Stimulated activated CD8-positive, alpha-beta memory T cell treated with anti-CD3 and anti-CD28 coated beads, Interleukin-7, amount 100 ng/mL, for 48 hours (primary cell): ENCODE measurements at regions not wholly inside any gene's neighbourhood (a gene's known extent, or its start where the extent isn't known, plus 50 kb on each side); places are given as distances from the start of the nearest gene placed in this dataset.

Experiments used
- DNase-seq, 2 donors: peaks; one replicate each; pipeline ENCODE4 v3.0.0-alpha.2; 2020; ENCODE audit warnings: low read depth in 1 of 2; ENCODE audit errors: extremely low read depth in 1 of 2

DNA sequence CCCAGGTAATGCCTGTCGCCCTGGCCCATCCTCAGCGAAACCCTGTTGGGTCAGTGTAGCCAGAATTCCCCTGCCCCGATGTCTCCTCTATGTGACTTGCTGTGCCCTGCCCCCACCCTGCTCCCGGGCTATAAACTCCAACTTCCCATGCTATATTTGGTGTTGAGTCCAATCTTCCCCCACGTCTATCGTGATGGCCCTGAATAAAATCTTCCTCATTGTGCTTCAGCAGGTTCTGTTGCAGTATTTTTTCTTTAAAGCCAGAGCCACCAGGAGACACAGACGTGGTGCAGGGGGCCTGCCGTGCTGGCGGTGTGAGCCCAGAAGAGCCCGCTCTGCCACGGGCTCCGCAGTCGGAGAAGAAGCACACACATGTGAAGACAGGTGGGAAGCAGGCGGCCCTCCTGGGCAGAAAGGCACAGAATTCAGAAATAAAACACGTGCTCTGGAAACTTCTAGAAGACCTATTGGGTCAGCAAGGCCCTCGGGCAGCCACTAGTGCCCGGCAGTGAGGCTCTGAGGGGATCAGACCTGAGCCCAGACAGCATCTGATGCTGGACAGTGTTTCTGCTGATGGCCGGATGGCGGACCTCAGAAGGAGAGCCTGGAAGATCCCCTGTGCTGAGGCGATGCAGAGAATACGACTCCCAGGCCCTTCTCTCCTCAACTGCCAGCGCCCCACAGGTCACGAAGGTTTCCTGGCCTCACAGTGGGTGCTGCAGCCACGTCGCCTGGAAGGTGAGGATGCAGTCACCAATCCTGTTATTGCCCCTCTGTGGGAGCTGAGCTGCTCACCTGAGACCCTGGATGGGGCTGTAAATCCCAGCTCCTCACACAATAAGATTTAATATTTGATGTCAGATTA is 501.9 kb downstream of the BRD1 start:
- DNase-seq = no peak

DNA sequence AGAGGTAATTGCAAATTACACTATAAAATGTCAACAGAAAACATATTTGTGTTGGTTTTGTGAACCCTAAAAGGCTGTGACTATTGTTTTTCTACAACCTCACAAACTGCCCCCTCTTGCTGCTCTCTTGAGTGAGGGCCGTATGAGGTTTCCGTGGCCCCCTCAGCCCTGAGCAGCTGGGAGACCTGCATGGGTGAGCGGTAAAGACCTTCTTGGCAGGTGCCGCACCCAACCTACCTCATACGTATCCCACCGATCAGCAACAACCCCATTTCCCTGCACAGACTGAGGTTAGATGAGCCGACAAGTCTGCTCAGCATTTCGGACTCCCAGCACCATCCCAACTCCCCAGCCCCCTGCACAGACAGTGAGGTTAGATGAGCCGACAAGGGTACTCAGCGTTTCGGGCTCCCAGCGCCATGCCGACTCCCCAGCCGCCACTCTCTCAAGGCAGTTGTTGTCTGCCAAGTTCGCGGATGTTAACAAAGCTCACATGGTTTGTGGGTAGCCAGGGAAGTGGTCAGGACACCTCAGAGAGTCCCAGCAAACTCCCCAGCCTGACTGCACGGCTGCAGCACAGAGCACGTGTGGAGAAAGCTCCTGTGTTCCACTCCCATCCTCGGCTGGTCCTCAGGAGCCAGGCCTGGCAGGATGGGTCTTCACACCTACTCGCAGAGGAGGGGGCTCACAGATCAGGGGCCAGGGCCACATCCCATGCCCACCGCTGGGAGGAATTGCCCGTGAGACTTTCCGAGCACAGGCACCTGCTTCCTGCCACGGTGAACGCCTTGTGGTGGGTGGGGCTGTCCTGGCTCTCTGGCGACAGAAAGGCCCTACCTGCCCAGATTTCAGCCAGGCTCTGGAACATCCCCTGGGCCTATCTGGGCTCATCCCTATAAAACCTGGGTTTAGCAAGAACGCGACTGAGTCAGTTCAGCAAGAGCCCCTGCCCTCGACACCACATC is 502.9 kb downstream of the BRD1 start:
- no peak for DNase-seq

DNA sequence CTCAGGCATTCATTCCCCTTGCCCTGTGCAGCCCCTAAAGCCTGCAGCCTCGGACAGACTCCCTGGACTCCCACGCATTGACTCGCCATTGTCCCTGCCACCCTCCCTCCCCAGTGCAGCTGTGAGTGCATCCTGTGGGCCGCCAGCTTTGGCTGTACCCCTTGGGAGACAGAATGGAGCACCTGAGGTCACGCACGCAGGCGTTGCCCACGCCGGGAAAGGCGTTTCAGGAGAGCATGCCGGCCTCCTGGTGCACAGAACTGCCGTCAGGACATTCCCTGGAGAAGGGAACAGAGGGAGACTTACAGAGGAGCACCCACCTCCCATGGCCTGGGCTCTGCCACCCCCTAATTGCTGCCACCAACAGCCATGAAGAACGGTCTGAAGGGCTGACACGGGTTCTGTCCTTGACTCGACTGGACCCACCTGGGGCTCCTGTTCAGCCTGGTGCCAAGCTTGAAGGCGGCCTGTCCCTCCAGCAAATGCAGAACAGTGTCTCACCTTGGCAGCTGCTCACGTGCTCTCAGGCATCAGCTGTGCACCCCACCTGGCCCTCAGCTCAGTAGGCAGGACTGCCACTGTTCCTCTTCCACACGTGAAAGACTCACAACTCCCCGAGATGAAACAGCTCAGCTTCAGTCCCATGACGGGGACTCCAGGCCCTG is 503.8 kb downstream of the BRD1 start:
- no peak for DNase-seq

GRCh38 chr22:49322861-49323622 is 504.6 kb downstream of the BRD1 start:
- DNase-seq = no peak

GRCh38 chr22:49322231-49322630 is 505.4 kb downstream of the BRD1 start:
- no peak for DNase-seq

GRCh38 chr22:49321477-49322055 is 506.1 kb downstream of the BRD1 start:
- DNase-seq = no peak

DNA sequence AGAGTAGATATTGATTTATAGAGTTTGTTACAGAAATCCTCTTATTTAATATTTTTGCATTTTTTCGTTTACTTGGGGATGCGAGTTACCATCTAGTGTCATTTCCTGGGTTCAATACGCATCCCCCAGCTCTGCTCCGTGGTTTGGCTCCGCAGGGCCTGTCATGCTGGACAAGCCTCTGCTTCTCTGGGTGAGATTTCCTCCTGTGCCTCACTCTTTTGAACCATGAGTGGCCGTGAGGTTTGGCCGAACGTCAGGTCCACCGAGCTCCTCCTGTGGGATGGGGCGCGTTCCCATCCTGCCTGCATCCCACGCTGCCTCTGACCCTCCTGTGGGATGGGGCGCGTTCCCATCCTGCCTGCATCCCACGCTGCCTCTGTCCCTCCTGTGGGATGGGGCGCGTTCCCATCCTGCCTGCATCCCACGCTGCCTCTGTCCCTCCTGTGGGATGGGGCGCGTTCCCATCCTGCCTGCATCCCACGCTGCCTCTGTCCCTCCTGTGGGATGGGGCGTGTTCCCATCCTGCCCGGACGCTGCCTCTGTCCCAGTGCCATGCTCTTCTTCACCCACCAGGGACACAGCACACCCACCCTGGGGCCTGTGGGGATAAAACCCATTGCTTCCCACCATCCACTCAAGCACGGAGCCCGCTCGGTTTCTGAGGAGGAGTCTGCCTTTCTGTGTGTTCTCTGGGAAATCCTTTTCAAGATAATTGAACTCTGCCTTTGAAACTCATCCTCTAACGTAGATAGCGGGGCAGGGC is 506.8 kb downstream of the BRD1 start:
- DNase-seq = no peak

DNA sequence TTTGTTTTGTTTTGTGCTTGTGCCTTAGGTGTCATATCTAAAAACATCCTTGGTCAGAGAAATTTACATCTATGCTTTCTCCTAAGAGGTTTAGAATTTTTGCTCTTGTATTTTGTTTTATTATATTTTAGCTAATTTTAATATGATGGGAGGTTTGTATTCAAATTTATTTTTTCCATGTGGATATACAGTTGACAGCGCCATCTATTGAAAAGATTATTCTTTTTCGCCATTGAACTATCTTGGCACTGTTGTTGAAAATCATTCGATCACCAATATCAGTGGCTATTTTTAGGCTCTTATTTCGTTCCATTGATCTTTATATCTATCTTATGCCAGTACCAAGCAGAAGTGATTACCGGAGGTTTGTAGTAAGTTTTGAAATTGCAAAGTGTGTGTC is 510.3 kb downstream of the BRD1 start:
- no peak for DNase-seq

DNA sequence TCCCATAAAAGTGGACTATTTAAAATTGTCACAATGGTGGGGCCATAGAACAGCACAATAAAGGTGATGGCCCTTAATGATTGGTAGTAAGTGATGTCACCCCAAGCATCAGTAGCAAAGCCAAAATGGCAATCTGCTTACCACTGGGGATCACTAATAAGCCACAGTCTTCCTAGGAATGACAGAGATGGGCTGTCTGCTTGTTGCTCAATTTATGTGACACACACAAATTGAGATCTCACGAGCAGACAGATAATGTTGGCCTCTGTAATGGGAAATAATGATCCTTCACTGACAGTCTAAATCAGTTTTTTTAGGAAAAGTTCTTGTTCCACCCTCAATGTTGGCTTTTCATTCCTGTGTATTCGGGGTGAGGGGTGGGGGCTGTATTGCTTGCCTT is 515.1 kb downstream of the BRD1 start:
- DNase-seq = no peak

GRCh38 chr22:49310354-49310753 is 517.3 kb downstream of the BRD1 start:
- DNase-seq = no peak

DNA sequence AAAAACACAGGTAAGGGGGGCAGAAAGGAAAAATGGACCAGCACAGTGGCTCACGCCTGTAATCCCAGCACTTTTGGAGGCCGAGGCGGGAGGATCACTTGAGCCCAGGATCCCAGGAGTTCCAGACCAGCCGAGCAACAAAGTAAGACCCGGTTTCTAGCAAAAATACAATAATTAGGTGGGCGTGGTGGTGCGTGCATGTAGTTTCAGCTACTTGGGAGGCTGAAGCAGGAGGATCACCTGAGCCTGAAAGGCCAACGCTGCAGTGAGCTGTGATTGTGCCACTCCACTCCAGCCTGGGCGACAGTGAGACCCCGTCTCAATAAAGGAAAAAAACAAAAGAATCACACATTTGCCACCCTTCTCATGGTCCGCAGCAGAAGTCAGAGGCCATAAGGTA is 519.4 kb downstream of the BRD1 start:
- DNase-seq = no peak

- DNase-seq = no peak
Observed at GRCh38 chr22:49307870-49308269, 519.8 kb downstream of the BRD1 start.

- DNase-seq = no peak
Observed at GRCh38 chr22:49307481-49307830, 520.2 kb downstream of the BRD1 start.

- DNase-seq = no peak
Observed at GRCh38 chr22:49306632-49307480, 520.8 kb downstream of the BRD1 start.

- DNase-seq = no peak
Observed at GRCh38 chr22:49305966-49306631, 521.6 kb downstream of the BRD1 start.

DNA sequence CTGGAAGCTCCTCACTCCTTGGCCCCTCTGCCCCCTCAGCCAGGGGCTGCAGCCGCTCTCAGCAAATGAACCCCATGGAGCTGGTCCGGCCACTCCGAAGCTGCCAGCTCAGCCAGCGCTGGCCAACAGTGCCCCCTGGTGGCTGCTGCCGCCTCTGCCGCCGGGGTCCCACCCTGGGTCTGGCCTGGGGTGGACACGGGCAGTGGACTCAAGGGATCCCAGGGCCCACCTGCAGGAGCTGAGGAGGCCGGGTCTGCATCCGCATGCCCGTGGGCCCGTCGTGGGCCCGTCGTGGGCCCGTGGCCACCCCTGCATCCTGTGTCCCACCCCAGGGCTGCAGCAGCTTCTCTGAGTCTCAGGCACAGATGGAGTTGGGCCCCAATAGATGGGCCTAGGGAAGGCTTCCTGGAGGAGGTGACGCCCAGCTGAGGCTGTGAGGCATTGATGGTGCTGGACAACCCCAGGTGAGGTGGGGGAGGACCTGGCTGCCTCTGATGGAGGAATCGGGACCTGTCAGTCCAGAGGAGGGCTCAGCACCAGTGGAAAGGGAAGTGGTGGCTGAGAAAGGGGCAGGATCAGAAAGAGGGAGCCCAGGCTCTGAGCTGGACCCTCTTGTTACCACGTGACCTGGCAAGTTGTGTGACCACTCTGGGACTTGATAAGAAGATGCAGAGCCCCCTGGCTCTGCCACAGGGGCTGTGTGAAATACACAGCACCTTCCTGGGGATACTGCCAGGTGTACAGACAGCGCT is 522.3 kb downstream of the BRD1 start:
- peak; percentile 22 to 45 for DNase-seq

DNA sequence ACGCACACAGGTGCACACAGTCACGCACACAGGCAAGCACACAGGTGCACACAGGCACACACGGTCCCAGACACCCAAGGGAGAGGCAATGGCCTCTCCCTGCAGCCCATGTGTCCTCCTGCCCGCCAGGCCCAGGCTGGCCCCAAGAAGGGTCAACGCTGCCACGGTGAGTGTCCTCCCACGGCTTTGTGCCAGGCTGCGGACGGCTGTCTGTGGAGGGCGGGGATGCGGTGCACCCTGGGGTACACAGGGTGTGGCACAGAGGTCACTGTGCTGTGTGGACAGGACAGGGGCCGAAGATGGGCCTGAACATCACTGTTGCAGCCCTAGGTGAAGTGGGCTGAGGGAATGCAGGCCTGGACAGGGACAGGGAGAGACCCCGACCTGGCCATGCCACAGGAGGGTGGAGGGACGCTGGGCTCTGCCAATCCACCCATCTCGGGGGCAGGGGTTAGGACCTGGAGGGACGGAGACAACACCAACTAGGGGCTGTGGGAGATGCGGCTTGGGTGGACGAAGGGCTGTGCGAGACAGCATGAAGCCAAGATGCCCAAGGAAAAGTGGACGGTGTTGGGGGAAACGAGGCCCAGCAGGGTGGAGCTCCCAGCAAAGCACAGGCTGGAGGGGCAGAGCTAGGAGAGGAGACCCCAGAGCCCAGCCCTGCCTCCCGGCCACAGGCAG is 523.8 kb downstream of the BRD1 start:
- no peak for DNase-seq
